Loucy (cell line): ENCODE measurements at regions not wholly inside any gene's neighbourhood (a gene's known extent, or its start where the extent isn't known, plus 50 kb on each side); places are given as distances from the start of the nearest gene placed in this dataset.

Experiments used
- CTCF ChIP-seq: fragments of 200-600 bp; sonication (generic); conservative IDR thresholded peaks from 2 replicates; pipeline ENCODE4 v1.5.1; 2014; ENCODE audit warnings: mild to moderate bottlenecking, antibody characterized with exemption, low read length
- EZH2phosphoT487 ChIP-seq: fragments of 200-600 bp; IDR thresholded peaks from 2 replicates; pipeline ENCODE4 v1.6.1; 2018; ENCODE audit warnings: antibody characterized with exemption, mild to moderate bottlenecking, moderate library complexity, borderline replicate concordance

GRCh38 chr13:106296723-106297122 is 238.7 kb downstream of the EFNB2 start:
- TF ChIP-seq CTCF, result no peak
- TF ChIP-seq EZH2phosphoT487, result no peak
